ENCODE measurements at regions not wholly inside any gene's neighbourhood (a gene's known extent, or its start where the extent isn't known, plus 50 kb on each side); places are given as distances from the start of the nearest gene placed in this dataset.

DNA sequence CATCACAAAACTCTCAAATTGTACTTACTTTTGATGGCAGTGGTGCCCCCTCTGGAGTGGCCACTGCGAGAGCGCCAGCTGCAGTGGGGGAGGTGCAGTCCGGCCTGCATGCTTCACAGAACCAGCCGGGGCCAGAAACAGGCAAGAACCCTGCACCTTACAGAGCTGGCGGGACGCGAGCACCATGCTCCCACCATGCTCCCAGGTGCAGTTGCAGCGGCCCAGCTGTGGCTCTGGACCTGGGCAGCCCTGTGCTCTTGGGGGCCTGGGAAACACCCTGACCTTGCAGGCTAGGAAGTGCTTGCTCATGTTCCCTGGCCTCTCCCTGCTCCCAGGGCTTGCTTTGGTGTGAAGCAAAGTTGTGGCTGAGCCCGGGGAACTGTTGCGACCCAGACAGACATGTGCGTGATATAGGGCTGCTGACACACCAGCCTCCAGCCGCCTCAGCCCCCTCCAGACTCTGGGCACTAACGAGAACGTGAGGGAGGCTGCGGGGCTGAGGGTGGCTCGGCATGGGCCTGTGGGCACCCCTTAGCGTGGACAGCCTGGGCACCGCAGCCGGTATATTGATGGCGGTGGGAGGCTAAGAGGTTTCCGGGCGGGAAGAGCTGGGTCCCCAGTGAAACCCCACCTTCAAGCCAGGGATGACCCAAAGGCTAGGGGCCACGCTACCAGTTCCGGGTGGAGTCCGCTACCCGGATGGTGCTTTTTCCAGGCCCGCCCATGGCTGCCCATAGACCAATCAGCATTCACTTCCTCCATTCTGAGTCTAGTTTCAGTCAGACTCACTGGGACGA is 1809.9 kb upstream of the ACO1 start:
- peak; percentile 30 for DNase-seq
- TF ChIP-seq, protein P1, sequence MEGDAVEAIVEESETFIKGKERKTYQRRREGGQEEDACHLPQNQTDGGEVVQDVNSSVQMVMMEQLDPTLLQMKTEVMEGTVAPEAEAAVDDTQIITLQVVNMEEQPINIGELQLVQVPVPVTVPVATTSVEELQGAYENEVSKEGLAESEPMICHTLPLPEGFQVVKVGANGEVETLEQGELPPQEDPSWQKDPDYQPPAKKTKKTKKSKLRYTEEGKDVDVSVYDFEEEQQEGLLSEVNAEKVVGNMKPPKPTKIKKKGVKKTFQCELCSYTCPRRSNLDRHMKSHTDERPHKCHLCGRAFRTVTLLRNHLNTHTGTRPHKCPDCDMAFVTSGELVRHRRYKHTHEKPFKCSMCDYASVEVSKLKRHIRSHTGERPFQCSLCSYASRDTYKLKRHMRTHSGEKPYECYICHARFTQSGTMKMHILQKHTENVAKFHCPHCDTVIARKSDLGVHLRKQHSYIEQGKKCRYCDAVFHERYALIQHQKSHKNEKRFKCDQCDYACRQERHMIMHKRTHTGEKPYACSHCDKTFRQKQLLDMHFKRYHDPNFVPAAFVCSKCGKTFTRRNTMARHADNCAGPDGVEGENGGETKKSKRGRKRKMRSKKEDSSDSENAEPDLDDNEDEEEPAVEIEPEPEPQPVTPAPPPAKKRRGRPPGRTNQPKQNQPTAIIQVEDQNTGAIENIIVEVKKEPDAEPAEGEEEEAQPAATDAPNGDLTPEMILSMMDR (IDR thresholded peaks at IDR 0.05), result no peak
- Histone ChIP-seq H3K27ac (no peak overlapping the region), H3K27me3 (ENCODE audit: low read depth) (no peaks in the 10 kb centered on the region), H3K4me3 (no peak overlapping the region), H3K9me3 (no peaks in the 10 kb centered on the region), H3K4me1 (no peaks in the 10 kb centered on the region), H3K36me3 (no peaks in the 10 kb centered on the region)
- peak in 1 of 2 donors; percentile 43 for ATAC-seq
- intact Hi-C loops (cut with DNase I), result no loop called here

DNA sequence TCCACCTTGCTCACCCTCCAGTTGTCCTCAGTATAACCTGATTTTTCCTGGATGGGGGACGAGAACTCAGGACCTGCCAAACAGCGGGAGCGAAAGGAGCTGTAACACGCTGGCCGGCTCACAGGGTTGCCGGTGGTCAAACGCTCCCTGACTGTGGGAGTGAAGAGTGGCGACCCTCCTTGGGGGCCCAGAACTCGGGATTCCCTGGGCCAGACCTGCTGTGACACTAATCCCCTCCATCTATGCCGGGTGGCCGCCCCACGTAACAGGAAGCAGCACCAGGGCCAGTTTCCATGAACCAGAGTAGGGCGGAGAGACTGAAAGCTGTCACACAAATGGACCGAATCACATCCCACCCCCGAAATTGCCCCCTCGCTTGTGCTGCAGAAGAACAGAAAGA is 1809.2 kb upstream of the ACO1 start:
- TF ChIP-seq, protein P1 (IDR thresholded peaks at IDR 0.05), result no peak
- Histone ChIP-seq H3K36me3 (no peaks in the 10 kb centered on the region), H3K4me3 (no peak overlapping the region), H3K4me1 (no peaks in the 10 kb centered on the region), H3K27me3 (ENCODE audit: low read depth) (no peaks in the 10 kb centered on the region), H3K27ac (no peak overlapping the region), H3K9me3 (no peaks in the 10 kb centered on the region)
- intact Hi-C loops (cut with DNase I), result no loop called here
- ATAC-seq (peak in 1 of 2 donors; percentile 21), DNase-seq (no peak)

DNA sequence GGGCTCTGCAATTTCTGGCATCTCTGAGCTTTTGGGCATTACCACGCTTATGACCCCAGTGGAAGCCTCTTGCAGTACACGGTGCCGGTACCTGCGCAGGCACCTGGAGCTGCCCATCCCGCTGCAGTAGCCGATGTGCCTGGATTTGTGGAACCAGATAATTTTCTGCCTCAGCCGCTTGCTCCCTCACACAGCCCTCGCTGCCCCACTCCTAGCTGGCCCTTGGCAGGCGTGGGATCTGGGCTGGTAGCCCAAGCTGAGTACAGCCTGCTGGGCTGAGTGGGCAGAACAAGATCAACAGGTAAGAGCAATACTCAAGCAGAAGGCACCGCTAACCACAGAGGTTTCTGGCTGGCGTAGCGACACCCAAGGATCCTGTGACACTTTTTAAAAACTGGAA is 1808.8 kb upstream of the ACO1 start:
- TF ChIP-seq, protein P1 (IDR thresholded peaks at IDR 0.05), result no peak
- ATAC-seq, result peak in 1 of 2 donors; percentile 13
- H3K36me3 ChIP-seq, result no peaks in the 10 kb centered on the region
- no peaks in the 10 kb centered on the region for H3K27me3 ChIP-seq (ENCODE audit: low read depth)
- H3K4me3 ChIP-seq, result no peak overlapping the region
- DNase-seq, result no peak
- H3K27ac ChIP-seq, result no peak overlapping the region
- H3K9me3 ChIP-seq, result no peaks in the 10 kb centered on the region
- no peaks in the 10 kb centered on the region for H3K4me1 ChIP-seq
- intact Hi-C loops (cut with DNase I), result no loop called here

DNA sequence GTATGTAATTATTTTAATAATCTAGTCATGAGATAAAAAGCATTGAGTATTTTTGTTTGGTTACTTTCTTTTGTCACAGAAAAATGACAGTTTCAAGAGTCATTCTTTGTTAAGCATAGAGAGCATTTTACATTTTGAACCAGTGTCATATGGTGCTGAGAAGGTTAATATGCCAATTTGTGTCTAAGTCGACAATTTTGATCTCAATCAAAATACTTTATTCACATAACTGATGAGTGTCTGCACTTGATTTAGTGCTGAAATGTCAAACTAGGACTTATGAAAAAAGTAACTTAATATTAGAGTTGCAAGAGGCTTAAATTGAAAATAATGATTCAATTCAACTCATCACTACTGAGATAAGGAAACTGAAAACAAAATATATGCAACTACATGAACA is 1804.6 kb upstream of the ACO1 start:
- no peaks in the 10 kb centered on the region for H3K4me1 ChIP-seq
- H3K9me3 ChIP-seq, result no peaks in the 10 kb centered on the region
- no peaks in the 10 kb centered on the region for H3K36me3 ChIP-seq
- TF ChIP-seq, protein P1 (IDR thresholded peaks at IDR 0.05), result no peak
- H3K27ac ChIP-seq, result no peak overlapping the region
- ATAC-seq, result no peak
- no peak for DNase-seq
- intact Hi-C loops (cut with DNase I), result no loop called here
- H3K27me3 ChIP-seq (ENCODE audit: low read depth), result no peaks in the 10 kb centered on the region
- H3K4me3 ChIP-seq, result no peak overlapping the region

DNA sequence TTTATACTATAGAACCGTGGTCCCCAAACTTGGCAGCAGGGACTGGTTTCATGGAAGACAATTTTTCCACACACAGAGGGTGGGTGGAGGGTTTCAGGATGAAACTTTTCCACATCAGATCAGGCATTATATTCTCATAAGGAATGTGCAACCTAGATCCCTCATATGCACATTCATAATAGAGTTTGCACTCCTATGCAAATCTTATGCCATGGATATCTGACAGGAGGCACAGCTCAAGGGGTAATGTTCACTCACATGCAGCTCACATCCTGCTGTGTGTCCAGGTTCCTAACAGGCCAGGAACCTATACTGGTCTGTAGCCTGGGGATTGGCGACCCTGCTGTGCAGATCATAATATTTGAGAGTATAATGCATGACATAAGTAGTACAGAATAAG is 1802.2 kb upstream of the ACO1 start:
- Histone ChIP-seq H3K4me3 (no peak overlapping the region), H3K4me1 (no peaks in the 10 kb centered on the region), H3K36me3 (no peaks in the 10 kb centered on the region), H3K9me3 (no peaks in the 10 kb centered on the region), H3K27ac (no peak overlapping the region), H3K27me3 (ENCODE audit: low read depth) (no peaks in the 10 kb centered on the region)
- intact Hi-C loops (cut with DNase I), result no loop called here
- TF ChIP-seq, protein P1 (IDR thresholded peaks at IDR 0.05), result no peak
- DNase-seq (no peak), ATAC-seq (no peak)
